ENCODE measurements at regions not wholly inside any gene's neighbourhood (a gene's known extent, or its start where the extent isn't known, plus 50 kb on each side); places are given as distances from the start of the nearest gene placed in this dataset.

GRCh38 chr13:40345149-40345514 is 321.3 kb downstream of the FOXO1 start:
- TF ChIP-seq CTCF (IDR thresholded peaks at IDR 0.05) = no peak
- no peak for TF ChIP-seq POLR2AphosphoS5 (IDR thresholded peaks at IDR 0.05)
